Dedifferentiated amniotic fluid mesenchymal stem cell (primary cell): ENCODE measurements at regions not wholly inside any gene's neighbourhood (a gene's known extent, or its start where the extent isn't known, plus 50 kb on each side); places are given as distances from the start of the nearest gene placed in this dataset.

ENCODE experiments used
- DNase-seq: peaks from one replicate; pipeline ENCODE4 v3.0.0-alpha.2; 2016; ENCODE audit errors: extremely low spot score

DNA sequence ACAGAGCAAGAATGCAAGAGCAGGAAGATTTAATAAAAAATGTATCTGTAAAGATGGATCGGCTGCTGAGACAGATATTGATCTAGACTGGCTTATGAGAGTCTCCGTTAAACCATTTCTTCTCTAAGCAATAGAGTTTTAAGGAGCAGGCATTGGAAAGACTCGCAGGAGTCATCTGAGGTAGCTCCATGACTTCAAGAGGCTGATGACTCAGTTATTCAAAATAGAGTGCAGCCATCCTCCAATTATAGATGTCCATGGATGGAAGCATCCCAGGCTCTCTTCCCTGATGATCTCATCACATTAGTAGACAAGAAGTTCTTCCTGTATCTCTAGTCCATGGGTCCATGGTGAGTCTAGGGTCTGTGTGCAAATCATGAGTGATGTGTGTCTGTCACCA is 638.3 kb upstream of the TMEM132C start:
- DNase-seq: peak; percentile 41

DNA sequence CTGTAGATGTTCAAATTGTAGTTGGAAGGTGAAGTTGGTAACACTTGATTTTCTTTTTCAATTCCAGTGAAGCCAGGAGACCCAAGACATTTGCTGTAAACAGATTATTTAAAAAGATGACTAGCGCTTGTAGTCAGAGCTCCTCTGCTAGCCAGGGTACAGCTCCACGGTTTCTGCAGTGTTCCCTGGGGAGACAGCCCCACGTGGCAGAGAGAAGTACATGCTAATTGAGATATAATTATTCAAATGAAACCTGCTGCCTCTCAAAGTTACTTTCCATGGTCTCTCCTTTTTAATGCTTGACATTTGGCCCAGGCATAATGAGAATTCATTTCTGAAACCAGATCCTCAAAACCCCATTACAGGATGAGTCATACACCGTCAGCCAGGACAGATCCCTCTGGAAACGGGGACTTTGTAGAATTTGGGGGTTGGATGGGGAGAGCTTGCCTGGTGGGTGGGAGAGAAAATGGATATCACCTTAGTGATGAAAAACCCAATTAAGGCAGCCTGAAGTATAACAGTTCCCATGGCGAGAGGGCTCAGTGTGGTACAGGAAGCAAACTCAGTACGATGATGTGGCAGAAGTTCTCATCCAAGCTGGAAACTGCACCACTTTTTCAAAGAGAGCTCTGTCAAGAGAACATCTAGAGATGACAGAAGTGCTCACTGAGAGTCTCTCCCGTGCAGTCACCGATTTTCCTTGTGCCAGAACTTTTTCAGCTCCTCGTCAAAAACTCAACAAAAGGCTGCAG is 637.7 kb upstream of the TMEM132C start:
- DNase-seq: no peak

DNA sequence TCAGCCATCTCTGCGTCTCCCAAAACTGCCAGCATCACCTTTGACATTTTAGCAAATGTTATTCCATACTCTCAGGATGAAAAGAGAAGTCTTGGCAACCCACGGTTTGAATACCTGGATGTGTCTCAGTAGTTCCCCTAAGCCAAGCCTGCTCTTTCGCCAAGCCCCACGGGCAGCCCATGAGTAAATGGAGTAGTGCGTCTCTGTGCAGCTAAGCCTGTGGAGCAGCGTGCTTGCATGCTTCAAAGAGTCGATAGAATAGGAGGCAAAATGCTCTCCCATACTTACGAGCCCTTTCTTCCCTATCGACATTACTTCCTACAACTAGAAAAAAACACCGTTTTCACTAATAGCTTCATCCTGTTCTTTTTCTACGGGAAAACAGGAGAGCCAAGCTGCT is 634.5 kb upstream of the TMEM132C start:
- no peak for DNase-seq

DNA sequence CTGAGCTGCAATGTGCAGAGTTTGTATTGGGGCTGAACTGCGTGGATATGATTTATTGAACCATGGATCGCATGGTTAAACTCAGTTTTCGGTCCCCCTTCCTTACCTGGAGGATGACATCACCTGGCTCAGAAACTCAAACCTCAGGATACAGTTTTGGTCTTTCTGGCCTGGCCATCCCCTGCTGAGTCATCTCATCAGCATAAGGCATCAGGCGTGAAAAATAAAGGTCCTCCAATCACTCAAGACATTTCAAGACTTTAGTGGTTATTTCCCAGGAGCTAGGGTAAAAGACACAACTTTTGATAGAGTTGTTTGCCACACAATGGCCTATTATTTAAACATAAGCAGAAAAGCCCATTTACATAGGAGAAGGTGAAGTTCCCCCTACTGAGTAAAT is 631.1 kb upstream of the TMEM132C start:
- DNase-seq: no peak

DNA sequence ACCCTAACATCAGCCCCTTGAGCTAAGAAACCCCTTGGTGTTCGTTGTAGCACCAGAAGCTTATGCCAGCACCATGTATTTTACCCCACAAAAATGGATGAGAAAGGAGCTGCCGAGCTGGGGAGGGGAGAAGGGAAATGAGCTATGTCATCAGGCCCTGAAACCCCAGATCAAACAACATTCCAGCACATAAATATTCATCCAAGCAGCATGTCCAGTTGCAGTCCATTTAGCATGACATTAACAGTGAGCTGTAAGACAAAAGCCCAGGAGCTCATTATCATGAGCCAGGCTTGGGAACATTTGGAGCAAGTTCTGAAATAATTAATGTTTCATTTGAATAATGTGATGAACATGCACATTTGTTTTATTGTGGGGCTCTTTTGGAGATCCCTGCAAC is 630.1 kb upstream of the TMEM132C start:
- no peak for DNase-seq

DNA sequence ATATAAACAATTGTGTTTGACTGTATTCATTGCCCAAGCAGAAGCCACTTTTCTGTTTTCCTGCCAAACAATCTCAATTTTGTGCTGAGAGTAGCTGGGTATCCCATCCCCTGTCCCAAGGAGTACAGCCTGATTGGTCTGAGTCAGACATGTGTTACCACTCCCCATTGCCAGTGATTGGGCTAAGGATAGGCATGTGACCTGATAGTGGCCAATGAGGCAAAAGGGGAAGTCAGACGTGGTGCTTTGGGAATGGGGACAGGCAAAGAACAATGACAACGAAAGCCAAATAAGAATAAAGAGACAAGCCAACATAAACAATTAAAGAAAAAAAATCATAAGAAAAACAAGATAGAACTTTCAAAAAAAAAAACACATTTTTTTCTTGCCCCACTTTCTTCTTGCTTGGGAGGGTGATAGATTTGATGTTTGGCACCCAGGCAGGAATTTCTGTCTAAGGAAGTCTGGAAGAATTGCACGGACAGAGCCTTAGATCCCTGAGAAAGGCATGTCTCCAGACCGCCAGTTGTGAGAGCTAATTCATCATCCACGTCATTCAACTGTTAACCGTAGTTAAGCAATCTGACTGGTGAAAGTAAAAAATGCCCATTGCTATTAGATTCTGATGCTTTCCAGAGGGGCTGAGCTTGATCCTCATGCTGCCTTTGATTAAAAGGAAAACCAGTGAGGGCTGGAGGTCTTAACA is 626.6 kb upstream of the TMEM132C start:
- DNase-seq: no peak

DNA sequence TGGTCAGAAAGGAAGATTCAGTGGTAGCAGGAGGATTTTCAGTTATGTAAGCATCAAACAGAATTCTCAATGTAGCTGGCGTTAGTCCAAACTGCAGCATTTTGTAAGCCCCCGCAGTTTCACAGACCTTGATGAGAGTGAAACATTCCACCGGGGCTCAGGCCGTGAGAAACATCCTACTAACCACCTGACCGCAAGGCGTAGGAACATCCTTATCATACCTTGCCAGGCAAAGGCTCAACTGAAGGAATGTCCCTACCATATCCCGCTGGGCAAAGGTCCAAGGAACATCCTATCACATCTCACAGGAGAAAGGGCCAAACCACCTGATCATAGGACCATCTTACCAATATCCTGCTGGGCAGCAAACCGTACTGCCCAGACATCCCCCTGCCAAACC is 624.8 kb upstream of the TMEM132C start:
- DNase-seq: no peak

DNA sequence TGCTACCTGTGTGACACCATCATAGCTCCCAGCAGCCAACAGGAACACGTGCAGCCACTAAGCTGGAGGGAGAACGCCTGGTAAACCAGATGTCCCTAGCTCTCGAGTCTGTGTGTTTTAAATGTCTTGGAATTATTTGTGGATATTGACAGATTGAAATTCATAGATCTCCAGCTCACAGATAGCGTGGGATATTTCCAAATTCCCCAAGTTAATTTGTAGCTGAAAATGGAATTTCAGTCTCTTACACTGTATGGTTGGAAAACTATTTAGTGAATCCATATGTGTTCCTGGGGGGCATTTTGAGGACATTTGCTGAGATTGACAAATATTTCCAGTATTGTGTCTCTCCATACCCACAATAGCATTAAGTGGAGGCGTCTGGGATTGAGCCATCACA is 618.6 kb upstream of the TMEM132C start:
- DNase-seq: no peak

DNA sequence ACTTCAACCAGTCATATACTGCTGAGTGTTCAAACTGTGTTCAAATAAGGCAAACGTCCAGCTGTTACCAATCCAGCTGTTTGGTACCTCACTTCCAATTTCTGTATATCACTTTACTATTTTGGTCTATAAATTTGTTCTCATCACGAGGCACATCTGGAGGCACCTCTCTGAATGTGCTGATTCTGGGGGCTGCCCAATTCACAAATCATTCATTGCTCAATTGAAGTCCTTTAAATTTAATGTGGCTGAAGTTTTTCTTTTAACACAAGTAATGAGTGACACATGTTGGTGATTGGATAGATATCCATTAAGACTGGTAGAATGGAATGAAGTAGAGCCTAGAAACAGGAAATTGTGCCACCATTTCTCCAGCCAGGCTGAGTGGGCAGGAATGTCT is 617.0 kb upstream of the TMEM132C start:
- DNase-seq: no peak

DNA sequence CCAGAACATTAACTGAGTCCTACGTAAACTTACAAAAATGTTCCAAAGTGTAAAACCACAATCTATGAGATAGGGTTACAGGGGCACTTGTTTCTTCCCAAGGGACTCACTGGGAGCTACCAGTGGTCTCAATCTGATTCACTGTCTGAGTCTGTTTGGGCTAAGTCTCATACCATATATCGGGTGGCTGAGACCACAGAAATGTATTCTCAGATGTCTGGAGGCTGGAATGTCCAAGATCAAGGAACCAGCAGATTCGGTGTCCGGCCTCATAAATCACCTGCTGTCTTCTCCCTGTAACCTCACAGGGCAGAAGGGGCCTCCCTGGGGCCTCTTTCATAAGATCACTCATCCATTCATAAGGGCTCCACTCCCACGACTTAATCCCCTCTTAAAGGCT is 616.3 kb upstream of the TMEM132C start:
- DNase-seq: no peak

DNA sequence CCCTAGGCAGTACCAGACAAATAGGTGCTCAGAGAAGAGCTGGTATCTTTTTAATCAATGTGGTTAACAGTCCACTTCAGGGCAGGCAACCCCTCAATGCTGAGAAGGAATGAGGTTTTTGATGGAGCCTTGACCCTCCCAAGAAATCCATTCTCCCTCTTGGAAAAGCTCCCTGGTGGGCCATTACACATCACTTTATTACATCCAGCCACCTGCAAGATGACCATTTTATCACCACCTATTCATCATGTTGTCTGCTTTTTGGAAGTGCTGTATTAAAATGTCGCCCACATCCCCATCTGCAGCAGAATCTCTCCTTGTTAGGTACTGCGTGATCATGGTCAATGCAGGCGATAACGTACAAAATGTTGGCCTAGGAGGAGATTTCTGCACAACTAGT is 614.7 kb upstream of the TMEM132C start:
- no peak for DNase-seq

DNA sequence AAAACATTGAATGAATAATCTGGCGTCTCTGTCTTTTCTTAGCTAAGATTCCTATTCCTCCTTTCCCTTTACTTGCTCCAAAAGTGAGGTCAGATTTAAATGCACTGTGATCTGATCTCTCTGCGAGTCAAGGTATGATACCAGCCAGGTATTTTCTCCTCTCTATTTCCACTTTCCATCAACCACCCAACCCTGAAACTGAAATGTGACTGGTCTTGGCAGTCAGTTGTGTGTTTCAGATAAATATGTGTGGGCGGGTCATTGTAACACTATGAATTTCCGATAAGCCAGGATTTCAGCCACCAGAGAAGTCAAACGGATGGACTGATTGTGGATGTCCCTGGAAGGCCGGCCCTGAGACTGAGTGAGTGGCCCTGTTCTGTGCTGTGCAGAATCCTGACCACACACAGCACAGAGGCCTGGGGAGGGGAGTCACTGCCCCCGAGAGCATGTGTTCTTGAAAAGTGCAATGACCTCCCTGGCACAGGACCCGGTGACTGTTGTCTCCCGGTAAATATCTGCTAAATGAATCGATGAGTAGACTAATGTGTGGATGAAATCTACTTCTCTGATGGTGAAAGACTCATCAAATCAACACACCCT is 612.5 kb upstream of the TMEM132C start:
- no peak for DNase-seq

DNA sequence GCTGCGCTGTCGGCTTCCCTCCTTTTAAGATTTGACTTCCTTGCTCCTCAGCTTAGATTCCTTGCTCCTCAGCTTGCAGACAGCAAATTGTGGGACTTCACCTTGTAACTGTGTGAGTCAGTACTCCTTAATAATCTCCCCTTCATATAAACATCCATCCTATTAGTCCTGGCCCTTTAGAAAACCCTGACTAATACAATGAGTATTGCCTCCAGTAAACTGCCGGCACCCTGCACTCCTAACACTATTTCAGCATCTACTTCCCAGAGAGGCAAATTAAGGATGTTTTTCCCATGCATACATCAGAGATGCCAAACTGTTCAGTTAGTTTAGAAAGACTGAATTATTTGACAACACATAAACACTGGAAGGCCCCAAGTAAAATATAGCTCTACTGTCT is 611.3 kb upstream of the TMEM132C start:
- no peak for DNase-seq

DNA sequence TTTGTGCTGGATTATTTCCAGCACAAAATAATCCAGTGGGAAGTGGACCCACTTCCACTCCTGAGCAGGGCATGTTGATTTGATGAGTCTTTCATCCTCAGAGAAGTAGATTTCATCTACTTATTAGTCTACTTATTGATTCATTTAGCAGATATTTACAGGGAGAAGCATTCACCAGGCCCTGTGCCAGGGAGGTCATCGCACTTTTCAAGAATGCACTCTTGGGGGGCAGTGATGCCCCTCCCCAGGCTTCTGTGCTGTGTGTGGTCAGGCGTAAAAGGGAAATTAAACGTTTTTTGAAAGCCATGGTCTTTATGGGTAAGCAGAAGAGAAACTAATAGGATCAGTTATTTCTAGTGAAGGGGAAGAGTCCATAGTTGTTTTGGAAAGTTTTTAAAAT is 610.7 kb upstream of the TMEM132C start:
- DNase-seq: no peak

DNA sequence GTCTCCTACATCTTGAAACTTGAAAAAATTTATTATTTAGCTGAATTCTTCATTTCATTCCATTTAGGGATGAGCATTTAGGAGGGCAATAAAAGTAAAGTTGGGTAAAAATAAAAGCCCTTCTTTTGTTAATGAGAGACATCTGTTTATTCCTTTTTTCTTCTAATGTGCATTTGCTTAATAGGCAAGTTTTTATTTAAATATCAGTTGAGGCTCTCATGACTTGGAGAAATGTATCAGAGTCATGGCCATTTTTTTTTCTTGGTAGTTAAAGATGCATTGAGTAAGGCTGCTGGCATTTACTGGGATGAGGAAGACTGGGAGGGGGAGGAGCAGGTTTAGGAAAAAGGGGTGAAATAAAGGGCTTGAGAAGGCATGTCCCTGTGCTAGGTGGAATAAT is 609.9 kb upstream of the TMEM132C start:
- no peak for DNase-seq

DNA sequence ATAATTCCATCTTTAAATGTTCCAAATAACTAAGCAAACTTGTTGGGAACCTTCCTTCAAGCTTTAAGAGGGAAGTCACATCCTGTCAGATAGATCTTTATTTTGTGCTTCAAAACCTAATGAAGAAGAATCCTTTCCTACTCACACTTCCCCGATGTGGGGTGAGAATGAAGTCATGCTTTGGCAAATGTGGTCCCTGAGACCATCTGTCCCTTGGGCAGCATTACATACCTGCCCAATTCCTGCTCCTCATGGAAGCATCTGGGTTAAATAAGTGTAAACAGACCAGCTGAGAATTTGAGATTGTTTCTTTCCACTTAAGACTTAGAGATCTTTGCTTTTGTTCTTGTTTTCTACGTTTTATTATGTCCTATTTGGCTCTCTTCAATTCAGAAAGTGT is 606.0 kb upstream of the TMEM132C start:
- DNase-seq: no peak

DNA sequence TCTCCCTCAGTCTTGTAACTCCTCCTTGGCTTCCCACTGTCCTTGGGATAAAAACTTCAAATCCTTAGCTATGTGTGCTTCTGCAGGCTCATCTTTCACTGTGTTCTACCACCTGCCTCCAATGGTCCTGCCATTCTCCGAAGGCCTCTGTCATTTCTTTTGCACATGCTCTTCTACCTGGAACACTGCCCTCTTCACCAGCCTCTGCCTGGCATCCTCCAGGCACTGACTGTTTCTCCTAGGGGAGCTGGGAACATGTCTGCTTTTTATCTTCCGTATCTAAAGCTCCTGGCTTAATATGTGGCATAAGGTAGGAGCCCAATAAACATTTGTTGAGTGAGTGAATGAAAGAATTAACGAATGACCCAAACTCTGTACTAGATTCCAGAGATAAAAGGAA is 603.3 kb upstream of the TMEM132C start:
- DNase-seq: no peak

DNA sequence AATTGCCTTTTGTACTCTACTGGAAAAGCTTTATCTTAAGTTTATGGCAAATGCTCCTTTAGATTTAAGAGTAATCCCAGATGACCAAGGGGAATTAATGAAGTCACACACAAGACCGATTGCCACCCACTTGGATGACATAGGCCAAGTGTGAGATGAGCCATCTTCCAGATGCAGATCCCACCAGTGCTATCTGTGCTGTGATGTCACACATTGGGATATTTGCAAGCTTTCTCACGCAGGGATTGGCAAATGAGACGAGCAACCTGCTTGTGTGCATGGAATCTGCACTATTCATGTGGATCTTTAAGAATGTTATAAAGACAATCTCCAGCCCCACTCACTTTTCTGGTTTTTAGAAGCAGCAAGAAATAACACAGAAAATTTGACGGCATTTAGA is 602.1 kb upstream of the TMEM132C start:
- no peak for DNase-seq

DNA sequence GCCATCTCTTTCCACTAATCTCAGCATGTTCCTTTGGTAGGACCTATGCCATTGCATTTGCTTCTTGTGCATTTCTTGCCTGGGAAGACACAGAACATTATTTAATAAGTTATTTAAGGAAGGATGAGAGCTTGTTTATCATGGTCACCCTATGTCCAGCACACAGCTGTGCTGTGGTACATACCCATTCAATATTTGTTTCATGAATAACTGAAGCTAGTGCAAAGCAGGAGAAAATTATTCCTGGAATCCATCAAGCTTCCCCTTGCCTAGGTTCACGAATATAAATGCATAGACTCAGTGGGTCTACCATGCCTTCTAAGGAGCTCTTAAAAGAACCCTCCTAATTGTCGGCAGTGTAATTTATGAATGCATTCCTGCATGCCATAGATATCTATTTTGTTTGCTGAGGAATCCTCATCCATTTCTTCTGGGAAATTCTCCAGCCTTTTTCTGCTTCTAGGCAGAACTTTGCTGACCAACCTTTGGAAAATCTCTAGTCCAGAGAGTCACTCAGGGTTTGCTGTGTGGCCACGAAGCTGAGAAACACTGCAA is 599.8 kb upstream of the TMEM132C start:
- no peak for DNase-seq

DNA sequence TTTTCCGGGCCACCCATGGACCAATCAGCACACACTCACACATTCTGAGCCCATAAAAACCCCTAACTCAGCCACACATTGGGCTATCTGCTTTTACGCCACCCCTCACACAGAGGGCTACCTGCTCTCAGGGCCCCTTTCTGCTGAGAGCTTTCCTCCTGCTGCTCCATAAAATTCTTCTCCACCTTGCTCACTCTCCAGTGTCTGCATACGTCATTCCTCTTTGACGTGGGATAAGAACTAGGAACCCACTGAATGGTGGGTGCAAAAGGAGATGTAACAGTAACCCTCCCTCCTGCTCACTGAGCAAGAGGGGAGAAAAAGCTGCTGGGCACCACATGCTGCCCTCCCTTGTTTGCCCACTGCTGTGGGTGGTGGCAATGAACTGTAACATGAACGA is 596.7 kb upstream of the TMEM132C start:
- DNase-seq: no peak

DNA sequence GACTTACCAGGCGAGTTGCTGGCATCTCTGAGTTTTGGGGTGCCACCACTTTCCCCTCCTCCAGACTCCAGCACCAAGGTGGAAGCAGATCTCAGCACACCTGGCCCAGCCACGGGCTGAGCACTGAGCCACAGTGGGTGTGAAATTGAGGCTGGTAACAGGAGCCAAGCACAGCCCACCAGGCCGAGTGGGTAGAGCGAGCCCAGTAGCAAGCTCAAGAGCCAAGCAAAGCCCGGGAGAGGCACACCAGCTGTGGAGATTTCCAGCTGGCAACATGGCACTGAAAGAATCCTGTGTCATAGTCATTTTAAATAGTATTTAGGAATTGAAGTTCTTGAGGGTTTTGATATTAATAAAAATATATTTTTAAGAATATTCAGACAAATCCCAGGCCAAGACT is 596.2 kb upstream of the TMEM132C start:
- DNase-seq: no peak

DNA sequence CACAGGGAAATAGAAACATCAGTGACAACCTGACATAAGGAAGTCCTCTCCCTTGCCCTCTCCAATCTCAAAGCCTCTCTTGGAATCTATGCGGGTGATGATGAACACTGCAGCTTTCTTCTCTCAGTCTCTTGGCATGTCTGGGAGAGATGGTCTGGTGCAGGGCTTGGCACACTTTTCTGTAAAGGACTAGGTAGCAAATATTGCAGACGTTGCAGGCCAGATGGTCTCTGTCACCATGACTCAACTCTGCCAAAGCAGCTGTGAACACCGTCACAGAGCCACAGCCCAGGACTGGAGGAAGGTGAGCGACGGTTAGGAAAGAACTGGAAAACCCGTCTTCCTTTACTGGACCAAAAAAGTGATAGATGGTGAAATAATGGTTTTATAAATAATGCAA is 591.0 kb upstream of the TMEM132C start:
- no peak for DNase-seq

DNA sequence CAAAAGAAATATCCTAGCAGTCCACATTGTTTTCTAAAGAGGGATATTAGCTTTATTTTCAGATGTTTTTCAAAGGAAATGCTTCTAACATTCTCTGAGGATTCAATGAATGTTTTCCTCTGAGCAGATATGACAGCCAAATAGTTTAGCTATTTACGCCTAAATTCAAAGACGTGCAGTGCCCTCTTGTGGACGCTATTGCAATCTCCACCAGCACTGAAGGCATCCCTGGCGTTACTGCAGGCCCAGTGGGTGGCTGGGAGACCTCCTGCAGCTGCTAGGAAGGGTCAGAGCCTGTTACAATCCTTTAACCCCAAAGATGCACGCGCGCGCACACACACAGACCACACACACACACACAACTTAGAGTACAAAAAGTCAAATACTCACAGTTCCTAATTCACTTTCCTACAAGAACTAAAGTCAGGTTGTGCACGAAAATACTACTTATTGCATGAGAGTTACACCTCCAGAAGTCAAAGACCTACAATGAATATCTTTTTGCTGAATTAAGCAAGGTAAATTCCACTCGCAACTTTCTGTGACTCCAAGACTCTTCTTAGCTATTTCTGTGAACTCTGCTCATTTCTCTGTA is 589.3 kb upstream of the TMEM132C start:
- peak; percentile 91 for DNase-seq
